ENCODE measurements at regions not wholly inside any gene's neighbourhood (a gene's known extent, or its start where the extent isn't known, plus 50 kb on each side); places are given as distances from the start of the nearest gene placed in this dataset.

GRCh38 chr1:198861636-198862035, 222.8 kb downstream of the PTPRC start:
- H3K4me1 ChIP-seq: no peaks in the 10 kb centered on the region
- DNase-seq (ENCODE audit: low spot score): no peak
- H3K36me3 ChIP-seq: no peaks in the 10 kb centered on the region
- H3K9me3 ChIP-seq: no peaks in the 10 kb centered on the region
- no peak overlapping the region for H3K4me3 ChIP-seq
- H3K27ac ChIP-seq: no peak overlapping the region
- no peaks in the 10 kb centered on the region for H3K27me3 ChIP-seq
- no peak for TF ChIP-seq CTCF (IDR thresholded peaks at IDR 0.05)

GRCh38 chr1:198864695-198865094, 225.9 kb downstream of the PTPRC start:
- Histone ChIP-seq H3K9me3 (no peaks in the 10 kb centered on the region), H3K4me3 (no peak overlapping the region), H3K27me3 (no peaks in the 10 kb centered on the region), H3K27ac (no peak overlapping the region), H3K4me1 (no peaks in the 10 kb centered on the region), H3K36me3 (no peaks in the 10 kb centered on the region)
- no peak for DNase-seq (ENCODE audit: low spot score)
- TF ChIP-seq CTCF (IDR thresholded peaks at IDR 0.05): no peak

- Histone ChIP-seq H3K9me3 (no peaks in the 10 kb centered on the region), H3K4me3 (no peak overlapping the region), H3K36me3 (no peaks in the 10 kb centered on the region), H3K27ac (no peak overlapping the region), H3K4me1 (no peaks in the 10 kb centered on the region), H3K27me3 (no peaks in the 10 kb centered on the region)
- no peak for DNase-seq (ENCODE audit: low spot score)
- TF ChIP-seq CTCF (IDR thresholded peaks at IDR 0.05): no peak
Observed at GRCh38 chr1:198865319-198865718, 226.5 kb downstream of the PTPRC start.

DNA sequence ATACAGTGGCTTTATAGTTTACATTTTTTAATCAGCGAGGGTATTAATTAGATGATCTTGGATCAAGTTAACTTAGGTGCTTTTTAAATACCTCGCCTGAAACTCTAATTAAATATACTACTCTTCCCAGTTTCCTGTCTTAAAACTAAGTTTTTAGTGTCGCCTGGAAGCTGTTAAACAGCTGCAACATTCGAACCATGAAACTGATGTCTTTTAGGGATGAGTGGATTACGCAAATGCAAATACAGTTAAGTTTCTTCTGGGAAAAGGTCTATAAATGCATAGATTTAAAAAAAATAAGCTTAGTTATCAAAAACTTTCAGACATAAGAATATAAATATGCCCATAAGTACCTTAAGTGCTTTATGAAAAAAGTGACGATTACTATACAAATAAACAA, 228.3 kb downstream of the PTPRC start:
- Histone ChIP-seq H3K4me3 (no peak overlapping the region), H3K27ac (no peak overlapping the region), H3K27me3 (no peaks in the 10 kb centered on the region), H3K36me3 (no peaks in the 10 kb centered on the region), H3K4me1 (no peaks in the 10 kb centered on the region), H3K9me3 (no peaks in the 10 kb centered on the region)
- no peak for DNase-seq (ENCODE audit: low spot score)
- TF ChIP-seq CTCF (IDR thresholded peaks at IDR 0.05): no peak

DNA sequence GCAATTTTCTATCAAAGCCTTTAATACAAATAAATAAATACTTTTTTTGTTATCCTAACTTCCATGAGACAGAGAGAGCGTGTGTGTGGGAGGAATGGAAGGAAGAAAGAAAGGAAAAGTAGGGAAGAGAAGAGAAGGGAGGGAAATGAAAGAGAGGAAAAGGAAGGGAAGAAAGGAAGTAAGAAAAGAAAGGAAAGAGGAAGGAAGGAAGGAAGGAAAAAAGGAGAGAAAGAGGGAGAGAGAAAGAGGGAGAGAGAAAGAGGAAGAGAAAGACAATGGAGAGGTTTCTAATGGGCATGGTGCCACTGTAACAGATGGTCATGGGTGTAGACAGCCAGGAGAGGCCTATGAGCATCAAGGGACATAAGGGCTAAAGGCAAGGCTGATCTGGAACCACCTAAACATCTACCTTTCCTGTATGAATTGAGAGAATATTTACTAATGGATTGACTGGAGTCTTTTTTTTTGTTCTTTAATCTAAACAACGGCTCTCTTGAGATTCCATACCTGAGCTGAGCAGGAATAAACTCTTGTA, 234.9 kb downstream of the PTPRC start:
- Histone ChIP-seq H3K9me3 (no peaks in the 10 kb centered on the region), H3K27ac (no peak overlapping the region), H3K4me1 (no peaks in the 10 kb centered on the region), H3K36me3 (no peaks in the 10 kb centered on the region), H3K4me3 (no peak overlapping the region), H3K27me3 (no peaks in the 10 kb centered on the region)
- no peak for TF ChIP-seq CTCF (IDR thresholded peaks at IDR 0.05)
- no peak for DNase-seq (ENCODE audit: low spot score)

DNA sequence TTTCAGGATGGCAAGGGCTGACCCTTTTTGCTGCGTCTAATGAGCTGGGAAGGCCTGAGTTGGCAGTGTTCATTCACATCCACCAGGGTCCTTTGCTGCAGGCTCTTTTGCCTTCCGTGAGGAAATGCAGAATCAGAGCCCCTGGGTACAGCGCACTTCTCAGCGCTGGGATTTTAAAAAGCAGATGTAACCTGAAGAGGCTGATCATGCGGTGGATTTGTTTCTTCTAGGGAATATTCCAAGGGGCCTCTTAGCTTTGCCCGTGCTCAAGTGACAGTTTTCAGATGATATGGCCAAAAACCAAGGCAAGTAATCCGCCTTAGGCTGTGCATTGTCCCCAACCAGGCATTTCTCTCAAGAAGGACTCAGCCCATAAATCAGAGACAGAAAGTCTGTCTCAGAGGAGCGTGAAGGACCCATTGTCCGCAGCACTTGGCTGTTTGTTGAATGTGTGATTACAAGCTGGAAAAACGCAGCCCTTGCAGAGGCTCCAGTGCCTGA, 237.6 kb downstream of the PTPRC start:
- Histone ChIP-seq H3K36me3 (no peaks in the 10 kb centered on the region), H3K4me3 (no peak overlapping the region), H3K27me3 (no peaks in the 10 kb centered on the region), H3K27ac (no peak overlapping the region), H3K9me3 (no peaks in the 10 kb centered on the region), H3K4me1 (no peaks in the 10 kb centered on the region)
- no peak for DNase-seq (ENCODE audit: low spot score)
- TF ChIP-seq CTCF (IDR thresholded peaks at IDR 0.05): no peak

Data from right atrium auricular region (tissue), 2 donors.